Activated CD8-positive, alpha-beta memory T cell treated with anti-CD3 and anti-CD28 coated beads, Interleukin-2, amount 50 U/mL, for 1 hour (primary cell): ENCODE measurements at regions not wholly inside any gene's neighbourhood (a gene's known extent, or its start where the extent isn't known, plus 50 kb on each side); places are given as distances from the start of the nearest gene placed in this dataset.

Source experiments
- DNase-seq: peaks from one replicate; pipeline ENCODE4 v3.0.0-alpha.2; 2020; ENCODE audit errors: extremely low read depth

DNA sequence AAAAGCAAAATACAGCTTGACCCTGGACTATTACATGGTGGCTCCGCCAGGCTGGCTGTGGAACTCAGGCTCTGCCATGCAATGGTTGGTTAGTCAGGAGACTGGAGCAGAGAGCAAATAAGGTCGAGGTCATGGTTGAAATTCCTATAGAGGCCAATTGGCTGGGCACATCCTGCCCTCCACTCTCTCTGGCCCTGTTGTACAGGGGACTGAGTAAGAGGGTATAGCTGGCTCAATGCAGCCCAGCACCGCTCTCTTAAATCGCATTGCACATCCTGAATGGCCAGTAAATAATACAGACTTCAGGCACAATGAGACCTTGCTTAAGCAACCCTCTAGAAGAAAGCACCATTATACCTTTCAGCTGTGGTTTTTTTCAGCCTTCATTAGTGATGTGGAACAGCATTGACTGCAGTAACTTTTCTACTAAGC, 59.3 kb upstream of the PPP2R5A start:
- no peak for DNase-seq

DNA sequence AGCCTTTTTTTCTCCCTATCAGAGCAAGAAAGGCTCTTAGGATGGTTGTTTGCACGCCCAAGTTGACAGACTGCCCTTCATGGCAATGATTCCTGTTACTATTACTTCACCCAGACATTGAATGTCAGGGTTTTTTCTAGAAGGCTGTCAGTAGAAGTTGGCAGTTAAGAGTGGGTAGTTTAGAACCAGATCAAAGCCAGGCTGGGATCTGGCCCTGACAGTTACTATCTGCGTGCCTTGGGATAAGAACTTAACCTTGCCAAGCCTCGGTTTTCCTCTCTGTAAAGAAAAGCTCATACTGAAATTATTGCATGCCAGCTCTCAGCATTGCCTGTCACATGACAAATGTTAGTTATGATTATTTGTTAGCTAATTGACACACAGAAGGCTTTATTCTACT, 58.7 kb upstream of the PPP2R5A start:
- no peak for DNase-seq

GRCh38 chr1:212228076-212228475, 57.1 kb upstream of the PPP2R5A start:
- DNase-seq: no peak

GRCh38 chr1:212228591-212229119, 56.6 kb upstream of the PPP2R5A start:
- no peak for DNase-seq

- no peak for DNase-seq
Observed at GRCh38 chr1:212229654-212230053, 55.6 kb upstream of the PPP2R5A start.

DNA sequence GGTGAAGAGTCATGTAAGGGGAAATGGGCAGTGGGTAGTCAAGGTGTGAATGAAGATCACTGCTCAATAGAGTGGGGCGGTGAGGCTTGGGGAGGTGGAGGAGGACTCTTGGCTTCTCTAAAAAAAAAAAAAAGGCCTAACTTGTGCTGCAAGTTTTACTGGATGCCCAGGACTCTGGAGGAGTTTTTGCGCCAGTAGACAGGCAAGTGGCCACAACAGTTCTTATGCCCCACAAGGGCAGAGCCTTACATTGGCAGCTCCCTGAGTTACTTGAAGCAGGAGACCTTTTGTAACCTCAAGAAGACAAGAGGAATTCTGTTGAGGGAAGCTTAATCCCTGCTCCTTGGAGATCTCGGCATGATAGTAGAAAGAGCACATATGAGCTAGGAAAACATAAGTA, 54.9 kb upstream of the PPP2R5A start:
- no peak for DNase-seq

GRCh38 chr1:212231372-212231771, 53.8 kb upstream of the PPP2R5A start:
- DNase-seq: no peak

GRCh38 chr1:212232090-212232489, 53.1 kb upstream of the PPP2R5A start:
- DNase-seq: no peak

DNA sequence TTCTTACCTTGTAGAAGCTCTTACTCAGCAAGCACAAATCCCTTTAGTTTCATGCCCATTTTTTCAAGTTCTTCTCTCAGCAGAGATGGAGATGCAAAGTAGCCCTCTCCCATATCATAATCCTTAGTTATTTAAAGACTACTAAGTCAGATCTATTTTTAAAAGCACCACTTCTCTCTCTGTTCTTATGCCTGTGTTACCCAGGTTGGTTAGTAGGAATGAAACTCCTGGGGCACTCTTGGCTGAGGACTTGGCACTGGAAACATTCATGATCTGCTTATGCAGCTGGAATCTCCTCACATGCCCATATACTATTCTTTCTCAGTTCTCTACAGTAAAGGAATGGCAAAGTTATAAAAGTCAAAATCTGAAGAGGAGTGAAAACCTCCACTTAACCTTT, 51.9 kb upstream of the PPP2R5A start:
- no peak for DNase-seq

DNA sequence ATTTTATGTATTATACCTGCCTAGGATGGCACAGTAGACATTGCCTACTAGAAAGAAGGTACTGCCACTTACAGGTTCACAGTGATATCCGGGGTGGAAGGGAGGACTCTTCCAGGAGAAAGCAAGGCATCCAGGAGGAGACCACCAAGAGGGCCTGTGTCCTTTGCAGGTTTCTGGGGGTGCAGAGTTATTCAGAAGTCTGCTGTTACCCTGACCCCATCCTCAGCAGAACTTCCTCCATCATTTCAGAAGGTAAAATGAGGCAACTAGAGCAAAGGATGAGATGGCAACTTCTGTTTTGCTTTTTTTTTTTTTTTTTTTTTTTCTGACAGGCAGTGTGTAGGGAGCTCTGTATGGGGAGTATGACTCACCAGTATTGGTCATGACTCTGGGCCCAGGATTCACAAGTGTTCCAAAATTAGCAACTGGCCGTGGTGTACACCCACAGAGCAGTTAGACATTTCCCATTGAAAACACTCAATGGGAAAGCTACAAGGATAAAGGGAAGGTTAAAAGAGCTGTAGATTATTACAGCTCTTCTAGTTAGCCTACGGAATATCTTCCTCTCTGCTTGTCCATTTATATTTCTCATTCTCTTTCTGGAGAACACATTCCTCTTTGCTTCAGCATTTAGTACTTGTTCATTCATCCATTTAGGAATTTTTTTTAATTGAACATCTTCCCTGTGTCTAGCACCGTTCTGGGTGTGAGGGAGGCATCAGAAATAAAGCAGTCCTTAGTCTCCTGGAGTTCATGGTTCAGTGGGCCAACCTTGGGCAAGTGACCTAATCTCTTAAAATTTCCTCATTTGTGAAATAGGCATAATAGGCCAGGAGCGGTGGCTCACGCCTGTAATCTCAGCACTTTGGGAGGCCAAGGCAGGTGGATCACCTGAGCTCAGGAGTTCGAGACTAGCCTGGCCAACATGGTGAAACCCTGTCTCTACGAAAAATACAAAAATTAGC, 50.5 kb upstream of the PPP2R5A start:
- DNase-seq: no peak
